ENCODE measurements at regions not wholly inside any gene's neighbourhood (a gene's known extent, or its start where the extent isn't known, plus 50 kb on each side); places are given as distances from the start of the nearest gene placed in this dataset.

DNA sequence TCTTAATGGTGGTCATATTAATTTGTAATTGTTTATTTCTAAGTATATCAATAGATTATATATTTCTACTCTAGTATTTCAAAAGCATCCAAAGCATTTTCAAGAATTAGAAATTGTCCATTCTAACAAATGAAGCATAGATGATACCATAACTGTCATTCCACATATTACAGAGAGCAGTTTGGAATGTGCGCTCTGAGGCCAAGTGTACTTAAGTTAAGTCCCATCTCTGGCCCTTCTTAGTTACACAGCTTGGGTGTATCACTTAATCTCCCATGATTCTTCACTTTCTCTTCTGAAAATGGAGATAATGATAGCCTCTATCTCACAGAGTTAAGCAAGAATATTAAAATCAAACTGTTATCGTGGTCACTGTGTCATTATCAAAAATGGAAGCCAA lies 281.1 kb downstream of the MRPL39 start:
- DNase-seq: no peak

DNA sequence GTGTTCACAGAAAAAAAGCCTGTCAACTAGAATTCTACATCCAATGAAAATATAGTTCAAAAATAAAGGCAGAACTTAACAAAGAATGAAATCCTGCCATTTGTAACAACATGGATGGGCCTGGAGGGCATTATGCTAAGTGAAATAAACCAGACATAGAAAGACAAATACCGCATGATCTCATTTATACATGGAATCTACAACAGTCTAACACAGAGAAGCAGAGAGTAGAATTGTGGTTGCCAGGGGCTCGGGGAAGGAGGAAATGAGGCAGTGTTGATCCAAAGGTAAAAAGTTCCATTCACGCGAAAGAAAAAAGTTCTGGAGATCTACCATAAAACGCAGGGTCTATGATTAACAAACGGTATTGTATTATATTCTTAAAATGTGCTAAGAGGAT lies 282.6 kb downstream of the MRPL39 start:
- no peak for DNase-seq

DNA sequence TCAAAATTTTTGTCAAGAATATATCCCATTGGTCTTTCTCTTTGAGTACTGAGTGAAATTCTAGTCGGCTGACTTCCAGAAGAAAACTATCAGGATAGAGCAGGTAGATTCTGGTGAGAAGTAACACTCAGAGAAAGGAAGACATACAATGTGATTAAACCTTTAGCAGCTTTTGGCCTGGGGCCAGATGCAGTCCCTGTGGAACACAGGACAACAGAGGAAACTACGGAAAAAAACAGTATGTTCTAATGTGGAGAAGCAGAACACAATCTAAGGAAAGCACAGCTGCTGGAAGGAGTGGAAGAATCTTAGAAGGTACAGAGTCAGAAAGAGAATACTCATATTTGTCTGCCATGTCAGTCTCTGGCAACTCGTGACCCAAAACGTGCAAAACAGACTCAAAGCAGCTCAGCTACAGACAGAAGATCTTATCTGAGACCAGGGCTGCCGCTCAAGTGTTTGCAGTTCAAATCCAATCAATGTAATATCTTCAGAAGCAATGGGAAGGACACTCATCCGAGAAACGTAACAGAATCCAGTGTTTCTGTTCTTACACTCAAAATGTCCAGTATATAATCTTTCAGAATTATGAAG lies 283.8 kb downstream of the MRPL39 start:
- no peak for DNase-seq

DNA sequence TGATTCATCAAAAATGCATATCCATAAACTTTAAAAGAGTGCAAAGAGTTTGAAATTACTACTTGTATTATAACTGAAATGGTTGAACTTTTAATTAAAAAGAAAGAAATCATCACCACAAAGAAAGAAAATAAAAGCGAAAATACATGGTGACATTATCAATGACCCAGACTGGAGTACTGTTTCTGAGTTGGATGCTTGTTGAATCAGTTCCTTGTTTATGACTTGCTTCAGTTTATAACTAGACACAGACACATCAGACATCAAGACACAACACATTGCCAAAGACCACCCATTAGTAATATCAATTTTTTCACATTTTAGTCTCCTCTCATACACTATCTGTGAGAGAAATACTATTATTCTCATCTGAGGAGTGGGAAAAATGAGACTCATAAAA lies 293.0 kb downstream of the MRPL39 start:
- no peak for DNase-seq

DNA sequence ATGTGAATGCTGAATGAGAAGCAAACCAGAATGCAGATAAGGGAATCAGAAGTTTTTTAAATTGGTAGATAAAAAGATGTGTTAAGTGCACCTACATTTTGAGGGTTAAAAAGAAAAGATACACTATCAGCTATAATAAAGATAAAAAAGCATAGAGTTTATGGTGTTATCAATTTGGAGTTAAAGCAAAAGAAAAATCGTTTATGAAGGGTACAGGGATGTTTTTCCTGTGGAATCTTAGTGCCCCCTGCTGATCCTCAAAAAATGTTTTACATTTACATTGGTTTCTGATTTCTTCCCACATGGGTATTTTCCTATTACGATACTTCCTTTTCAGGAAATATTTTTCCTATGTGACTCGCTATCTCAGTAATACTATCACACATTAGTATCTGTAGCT lies 293.5 kb downstream of the MRPL39 start:
- DNase-seq: no peak

DNA sequence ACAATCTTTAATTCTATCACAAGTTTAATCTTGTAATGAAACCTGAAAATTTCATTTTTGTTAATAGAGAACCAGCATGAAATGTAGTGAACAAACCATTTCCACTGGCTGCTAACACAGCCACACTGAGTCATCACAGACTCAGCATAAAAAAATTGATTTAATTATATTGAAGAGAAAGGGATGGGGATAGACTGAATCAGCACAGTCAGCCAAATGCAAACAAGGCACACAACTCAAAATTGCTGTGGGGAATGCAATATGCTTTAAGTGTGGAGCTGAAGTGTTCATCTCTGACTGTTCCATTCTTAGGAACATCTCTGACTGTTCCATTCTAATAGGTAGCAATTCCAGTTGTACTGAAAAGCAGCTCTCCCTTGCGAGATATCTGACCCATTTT lies 299.8 kb downstream of the MRPL39 start:
- no peak for DNase-seq

DNA sequence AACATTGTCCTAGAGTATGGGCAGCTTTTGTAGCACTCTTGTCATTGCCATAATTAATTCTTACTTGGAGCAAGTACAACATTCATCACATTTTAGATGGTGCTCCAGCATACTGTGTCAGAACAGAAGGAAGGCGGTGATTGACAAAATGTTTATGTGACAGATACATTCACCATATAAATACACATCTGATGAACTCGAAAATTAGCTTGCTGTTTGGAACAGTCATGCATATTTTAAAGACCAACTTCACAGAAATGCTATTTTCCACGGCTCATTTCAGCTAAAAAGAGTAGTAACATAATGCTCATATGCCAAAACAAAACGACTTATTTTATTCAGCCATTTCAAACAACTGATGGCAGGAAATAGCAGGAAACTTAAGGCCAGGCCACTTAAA lies 302.7 kb downstream of the MRPL39 start:
- DNase-seq: no peak

DNA sequence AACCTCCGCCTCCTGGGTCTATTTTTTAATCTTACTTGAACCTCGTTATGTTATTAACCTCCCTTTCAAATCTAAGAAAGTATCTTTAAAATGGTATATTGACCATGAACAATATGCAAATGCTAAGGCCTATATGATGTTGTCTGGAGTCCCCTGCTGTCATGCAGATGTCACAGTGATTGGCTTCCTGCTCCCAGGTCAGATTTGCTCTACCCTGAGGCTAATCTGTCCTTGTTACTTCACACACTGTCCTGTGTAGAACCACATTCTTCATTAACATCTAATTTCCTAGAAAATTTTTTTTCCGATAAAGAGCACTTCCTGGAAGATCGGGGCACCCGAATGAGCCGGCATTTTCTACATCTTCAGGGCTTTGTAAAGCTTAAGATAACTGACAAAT lies 306.6 kb downstream of the MRPL39 start:
- no peak for DNase-seq

DNA sequence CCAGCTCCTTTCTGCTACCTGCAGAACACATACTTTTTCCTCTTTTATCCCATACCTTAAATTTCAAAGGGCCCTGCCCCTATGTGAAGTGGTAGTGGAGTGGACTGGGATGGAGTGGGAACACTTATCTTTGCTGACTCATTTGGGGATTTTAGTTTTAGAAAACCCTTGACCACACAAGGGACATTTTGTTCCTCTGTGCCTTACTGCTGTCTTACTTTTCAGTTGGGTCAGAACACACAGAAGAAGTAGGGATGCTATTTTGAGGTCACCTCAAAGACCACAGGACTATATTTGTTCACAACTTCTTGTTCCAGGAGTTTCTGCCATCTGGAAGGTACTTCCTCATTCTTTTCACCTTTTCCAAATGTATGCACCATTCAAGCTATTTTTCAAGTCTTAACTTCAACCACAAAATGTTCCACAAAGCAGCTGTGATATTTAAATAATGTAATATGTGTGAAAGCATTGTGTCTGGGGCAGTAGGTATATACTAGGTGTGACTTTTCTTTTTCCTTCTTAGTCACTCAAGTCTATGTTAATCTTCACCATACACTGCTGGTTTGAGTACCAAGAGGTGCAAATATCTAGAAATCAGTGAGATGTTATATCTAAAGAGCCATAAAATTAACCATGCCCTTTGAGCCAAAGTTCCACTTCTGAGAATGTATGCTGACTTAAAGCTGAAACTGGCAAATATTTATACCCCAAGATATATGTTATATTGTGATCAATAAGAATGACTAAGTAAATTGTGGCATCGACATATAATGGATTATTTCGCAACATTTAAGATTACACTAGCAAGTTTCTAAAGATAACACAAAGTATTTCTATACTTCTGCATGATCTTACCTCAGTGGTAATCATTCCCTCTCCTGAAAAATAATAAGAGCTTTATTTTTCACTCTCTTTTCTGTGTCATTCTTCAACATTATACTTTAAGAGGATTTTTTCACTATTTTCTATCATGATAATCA lies 308.5 kb downstream of the MRPL39 start:
- no peak for DNase-seq

DNA sequence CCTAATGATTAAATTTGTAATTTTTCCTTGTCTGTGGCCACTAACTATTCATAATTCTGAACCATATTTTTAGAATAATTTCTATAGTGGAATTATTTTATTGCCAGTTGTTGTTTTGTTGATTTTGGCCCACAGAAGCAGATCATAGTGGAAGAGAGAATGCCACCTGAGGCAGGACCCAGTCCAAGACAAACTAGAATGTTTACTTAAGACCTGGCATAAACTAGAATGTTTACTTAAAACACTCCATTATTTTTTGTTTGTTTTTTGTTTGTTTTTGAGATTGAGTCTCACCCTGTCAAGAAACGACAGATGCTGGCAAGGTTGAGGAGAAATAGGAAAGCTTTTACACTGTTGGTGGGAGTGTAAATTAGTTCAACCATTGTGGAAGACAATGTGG lies 310.2 kb downstream of the MRPL39 start:
- no peak for DNase-seq

DNA sequence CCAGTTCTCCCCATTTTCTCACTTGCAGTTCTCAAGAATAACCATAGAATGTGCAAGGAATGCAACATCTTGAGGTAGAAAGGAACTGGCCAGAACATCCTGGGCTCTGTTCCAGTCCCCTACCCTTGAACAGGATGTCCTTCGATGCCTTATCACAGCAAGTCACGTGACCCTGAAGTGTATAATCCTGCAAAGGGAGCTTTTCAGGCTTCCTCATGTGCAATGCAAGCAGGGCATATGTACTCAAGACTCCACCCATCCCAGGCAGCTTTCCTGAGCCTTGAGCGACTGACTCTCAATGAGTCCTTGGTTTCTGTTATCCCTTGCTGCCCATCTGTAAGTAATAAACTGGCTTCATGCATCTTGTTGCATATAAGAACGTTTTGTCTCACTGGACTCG lies 311.0 kb downstream of the MRPL39 start:
- no peak for DNase-seq

DNA sequence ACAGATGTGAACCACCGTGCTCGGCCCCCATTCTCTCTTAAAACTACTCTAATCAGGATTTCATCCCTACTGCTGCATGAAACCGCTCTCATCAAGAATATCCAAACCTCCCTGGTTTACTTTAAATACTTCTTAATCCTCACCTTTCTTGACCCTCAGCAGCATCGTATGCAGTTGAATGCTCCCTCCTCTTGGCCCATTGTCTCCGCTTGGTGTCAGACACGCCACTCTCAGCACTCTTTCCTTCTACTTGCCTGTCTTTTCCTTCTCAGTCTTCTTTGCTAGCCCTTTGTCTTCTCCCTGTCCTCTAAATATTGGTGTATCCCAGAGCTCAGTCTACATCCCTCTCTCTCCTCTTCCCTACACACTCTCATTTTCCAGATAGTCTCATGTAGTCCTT lies 314.9 kb downstream of the MRPL39 start:
- no peak for DNase-seq

DNA sequence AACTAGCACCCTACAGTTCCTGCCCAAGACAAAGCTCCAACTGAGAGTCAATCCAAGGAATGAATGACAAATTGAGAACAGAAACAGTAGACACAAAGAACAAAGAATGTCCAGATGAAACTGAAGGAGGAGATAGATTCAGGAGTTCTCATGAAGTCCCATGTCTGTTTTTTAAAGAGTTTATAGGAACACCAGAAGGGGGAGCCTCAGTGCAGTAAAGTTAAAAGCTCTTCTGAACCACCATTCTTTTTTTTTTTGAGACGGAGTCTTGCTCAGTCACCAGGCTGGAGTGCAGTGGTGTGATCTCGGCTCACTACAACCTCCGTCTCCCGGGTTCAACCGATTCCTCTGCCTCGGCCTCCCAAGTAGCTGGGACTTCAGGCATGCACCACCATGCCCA lies 323.6 kb downstream of the MRPL39 start:
- no peak for DNase-seq

DNA sequence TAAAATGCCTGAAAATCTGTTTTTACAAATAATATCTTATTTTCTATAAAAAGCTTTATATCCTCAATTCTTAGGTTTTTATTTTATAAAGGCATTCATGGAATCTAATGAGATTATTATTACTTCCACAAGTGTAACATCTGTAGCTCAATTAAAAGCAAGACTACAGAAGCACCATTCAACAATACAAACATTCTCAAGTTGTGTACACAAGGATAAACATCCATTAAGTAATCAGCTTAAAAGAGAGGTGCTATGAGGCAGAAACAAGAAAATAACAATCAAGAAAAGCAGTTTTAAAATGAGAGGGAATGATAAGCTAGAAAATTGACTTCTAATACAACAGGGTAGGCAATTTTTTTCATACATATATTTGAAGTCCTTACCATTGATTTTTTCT lies 326.1 kb downstream of the MRPL39 start:
- no peak for DNase-seq

DNA sequence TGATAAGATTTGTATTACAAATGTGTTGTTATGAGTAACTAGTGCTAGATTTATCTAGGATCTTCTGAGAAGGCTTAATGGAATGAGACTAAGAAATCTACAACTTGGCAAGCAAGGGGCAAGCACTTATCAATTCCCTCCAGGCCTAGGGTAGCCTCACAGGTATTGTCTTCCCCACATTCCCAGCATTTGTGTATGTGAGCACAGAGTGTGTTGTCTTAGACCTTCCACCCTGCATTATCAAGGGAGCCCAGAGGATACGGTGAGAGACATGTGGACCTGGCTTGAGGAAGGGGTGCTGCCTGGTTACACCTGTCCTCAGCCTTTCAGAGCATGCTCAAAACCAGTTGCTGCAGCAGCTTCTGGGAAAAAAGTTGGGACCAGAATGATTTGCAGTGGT lies 327.2 kb downstream of the MRPL39 start:
- no peak for DNase-seq

DNA sequence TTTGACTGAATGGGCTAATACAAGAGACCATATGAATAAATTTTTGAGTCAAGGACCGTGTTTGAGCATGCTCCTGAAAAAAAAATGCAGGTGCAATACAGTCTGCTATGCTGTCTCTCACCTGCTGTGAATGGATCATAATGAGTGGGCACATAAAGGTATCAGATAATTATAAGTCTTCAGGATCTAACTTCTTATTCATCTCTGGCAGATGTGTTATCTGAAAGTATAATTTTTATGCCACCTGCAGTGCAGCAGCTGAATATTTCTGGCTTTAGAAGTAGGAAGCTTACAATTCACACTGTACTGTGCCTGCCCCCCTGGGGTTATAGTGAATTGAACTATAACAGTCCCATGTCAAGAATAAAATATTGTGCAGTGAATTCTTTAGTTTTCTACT lies 333.3 kb downstream of the MRPL39 start:
- DNase-seq: no peak

DNA sequence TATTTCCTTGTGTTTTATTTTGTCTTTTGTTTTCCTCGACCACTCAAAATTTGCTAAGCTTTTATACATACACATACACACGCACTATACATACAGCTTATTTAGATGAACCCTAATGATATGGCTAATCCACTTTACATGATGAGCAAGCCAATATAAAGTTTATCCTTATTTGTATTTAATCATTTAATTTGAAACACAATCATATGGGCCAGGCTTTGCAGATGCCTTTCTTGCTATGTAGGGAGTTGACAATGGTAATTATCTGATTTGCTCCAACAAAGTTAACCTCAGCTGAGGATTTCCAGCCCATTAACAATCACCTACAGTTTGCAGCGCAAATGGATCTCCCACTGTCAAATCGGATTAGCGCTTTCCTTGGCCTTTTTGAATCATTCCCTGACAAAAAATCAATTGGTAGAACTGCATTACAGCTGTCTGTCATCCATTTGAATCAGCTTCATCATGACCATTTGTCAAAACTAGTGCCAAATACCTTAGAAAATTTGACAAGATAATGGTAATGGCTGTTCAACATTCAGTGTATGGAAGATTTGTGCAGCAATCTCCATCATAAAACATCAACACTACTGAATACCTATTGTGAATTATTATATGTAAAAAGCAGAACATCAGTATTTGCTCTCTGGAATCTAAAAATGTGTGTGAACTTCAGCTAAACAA lies 352.6 kb downstream of the MRPL39 start:
- no peak for DNase-seq

DNA sequence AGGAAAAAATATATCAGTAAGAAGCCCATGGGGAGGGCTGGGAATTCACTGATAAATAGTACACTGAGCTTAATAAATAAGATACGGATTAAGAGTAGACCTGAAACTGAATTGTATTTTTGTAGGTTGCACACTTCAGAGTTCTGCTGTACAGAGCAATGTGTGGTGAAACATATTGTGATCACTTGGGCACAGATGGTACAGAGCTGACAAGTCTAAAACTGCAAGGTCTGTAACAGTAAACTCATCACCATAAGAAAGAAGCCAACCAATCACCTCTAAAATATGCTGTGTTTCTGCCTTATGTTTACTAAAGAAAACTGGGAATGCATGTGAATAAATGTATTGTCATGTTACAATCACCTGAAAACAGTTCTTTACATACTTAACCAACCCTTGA lies 360.7 kb downstream of the MRPL39 start:
- no peak for DNase-seq

DNA sequence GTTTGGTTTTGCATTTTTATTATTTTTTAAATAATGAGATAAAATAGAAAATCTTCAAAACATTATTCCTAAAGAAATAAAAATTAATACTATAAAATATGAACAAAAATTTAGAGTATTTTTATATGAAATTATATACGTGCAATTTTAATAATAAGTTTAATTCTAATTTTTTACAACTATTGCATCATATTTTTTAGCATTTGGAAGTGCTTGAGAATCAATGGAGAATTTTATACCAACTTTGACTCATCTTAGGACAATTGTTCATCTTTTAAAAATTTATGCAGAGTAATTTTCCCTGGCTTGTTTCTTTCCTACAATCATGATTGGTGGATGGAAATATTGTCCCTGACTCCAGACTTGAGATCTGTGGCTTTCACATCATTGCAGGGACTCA lies 362.5 kb downstream of the MRPL39 start:
- no peak for DNase-seq

DNA sequence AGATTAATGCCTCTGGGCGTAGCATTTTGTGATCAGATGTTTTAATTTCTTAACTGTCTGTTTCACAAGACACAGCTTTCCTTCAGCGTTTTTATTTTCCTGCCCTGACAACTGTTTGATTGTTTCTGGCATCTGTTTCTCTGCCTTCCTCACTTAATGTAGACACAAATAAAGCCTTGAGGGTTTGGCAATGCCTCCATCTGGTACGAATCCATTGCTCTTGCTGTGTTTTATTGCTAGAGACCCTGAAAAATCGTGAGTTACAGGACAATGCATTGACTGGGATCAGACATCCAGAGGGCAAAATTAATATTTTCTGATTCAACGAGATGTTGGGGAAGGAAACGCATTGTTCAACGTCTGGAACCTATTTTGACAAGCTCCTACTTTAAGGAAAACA lies 363.5 kb downstream of the MRPL39 start:
- no peak for DNase-seq

DNA sequence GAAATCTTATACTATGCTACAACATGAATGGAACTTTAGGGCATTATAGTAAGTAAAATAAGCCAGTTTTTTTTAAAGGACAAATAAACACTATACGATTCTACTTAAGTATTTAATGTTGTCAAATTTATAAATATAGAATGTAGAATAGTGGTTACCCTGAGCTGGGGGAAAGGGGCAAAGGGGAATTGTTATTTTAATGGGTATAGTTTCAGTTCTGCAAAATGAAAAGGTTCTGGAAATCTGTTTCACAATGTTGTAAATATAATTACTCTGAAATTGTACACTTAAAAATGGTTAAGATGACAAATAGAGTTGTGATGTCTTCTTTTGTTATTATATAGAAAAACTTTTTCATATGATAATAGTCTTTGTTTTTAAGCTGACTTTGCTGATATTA lies 366.3 kb downstream of the MRPL39 start:
- no peak for DNase-seq

DNA sequence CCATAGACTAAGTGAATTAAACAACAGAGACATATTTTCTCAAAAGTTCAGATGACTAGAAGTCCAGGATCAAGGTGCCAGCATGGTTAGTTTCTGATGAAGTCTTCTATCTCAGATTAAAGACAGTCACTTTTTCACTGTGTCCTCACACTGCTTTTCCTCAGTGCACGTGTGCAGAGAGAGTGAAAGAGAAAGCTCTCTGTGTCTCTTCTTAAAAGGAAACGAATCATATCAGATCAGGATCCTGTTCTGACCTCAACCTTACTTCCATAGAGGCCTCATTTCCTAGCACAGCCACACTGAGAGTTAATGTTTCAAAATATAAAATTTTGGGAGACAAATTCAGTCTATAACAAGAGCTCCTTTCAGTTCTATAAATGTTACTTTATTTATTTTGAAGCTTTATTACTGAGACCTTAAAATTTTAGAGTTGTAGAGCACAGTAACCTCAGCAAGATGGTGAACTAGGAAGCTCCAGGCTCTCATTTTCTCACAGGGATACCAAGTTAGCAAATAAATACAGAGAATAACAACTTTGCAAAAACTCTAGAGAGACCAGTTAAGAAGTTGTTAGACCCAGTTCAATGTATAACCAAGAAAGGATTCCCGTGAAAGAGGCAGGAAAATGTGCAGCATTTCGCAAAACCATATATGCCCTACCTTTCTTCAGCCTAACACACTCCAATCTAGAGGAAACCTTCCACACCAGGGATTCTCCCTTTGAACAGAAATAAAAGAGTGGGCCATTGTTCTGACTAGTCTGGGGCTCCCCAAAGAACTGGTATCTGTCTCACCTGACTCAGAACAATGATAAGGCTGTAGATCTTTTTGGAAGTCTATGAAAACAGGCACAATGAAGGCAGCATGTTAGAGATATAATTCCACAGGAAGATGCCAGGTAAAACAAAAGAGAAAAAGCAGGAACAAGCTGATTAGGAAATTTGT lies 372.2 kb downstream of the MRPL39 start:
- no peak for DNase-seq

DNA sequence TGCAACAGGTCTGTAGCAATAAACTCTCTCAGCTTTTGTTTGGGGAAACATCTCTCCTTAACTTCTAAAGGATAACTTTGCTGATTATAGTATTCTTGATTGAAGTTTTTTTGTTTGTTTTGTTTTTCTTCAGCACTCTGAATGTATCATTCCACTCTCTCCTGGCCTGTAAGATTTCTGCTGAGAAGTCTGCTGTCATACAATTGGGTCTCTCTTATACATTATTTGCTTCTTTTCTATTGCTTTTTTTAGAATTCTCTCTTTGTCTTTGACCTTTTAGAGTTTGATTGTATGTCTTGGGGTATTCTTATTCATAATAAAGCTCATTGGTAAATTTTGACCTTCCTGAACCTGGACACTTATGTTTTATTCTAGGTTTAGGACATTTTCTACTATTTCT lies 386.3 kb downstream of the MRPL39 start:
- DNase-seq: no peak

Data from activated CD8-positive, alpha-beta memory T cell treated with anti-CD3 and anti-CD28 coated beads, Interleukin-2, amount 50 U/mL, for 48 hours (primary cell).